ENCODE measurements at regions not wholly inside any gene's neighbourhood (a gene's known extent, or its start where the extent isn't known, plus 50 kb on each side); places are given as distances from the start of the nearest gene placed in this dataset.

DNA sequence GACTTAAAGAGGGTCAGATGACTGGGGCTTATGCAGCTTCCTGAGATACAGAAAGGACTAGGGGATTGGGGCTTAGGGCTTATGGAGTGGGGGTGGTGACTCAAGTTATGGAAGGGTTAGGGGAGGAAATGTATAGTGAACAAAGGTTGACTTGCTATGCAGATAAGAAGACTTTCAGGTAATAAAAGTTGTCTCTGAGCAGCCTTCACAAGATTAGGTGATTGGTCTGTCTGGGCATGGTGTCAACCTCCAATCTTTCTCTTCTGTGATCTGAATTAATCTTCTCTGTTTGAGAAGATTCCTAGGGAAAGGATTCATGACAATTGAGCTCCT, 436.5 kb downstream of the SIPA1L2 start:
- TF ChIP-seq, protein P1, sequence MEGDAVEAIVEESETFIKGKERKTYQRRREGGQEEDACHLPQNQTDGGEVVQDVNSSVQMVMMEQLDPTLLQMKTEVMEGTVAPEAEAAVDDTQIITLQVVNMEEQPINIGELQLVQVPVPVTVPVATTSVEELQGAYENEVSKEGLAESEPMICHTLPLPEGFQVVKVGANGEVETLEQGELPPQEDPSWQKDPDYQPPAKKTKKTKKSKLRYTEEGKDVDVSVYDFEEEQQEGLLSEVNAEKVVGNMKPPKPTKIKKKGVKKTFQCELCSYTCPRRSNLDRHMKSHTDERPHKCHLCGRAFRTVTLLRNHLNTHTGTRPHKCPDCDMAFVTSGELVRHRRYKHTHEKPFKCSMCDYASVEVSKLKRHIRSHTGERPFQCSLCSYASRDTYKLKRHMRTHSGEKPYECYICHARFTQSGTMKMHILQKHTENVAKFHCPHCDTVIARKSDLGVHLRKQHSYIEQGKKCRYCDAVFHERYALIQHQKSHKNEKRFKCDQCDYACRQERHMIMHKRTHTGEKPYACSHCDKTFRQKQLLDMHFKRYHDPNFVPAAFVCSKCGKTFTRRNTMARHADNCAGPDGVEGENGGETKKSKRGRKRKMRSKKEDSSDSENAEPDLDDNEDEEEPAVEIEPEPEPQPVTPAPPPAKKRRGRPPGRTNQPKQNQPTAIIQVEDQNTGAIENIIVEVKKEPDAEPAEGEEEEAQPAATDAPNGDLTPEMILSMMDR (IDR thresholded peaks at IDR 0.05) = no peak
- no peak for TF ChIP-seq ZFX (IDR thresholded peaks at IDR 0.05; ENCODE audit: borderline replicate concordance)

Data from 22Rv1 (cell line).